ENCODE measurements at regions not wholly inside any gene's neighbourhood (a gene's known extent, or its start where the extent isn't known, plus 50 kb on each side); places are given as distances from the start of the nearest gene placed in this dataset.

DNA sequence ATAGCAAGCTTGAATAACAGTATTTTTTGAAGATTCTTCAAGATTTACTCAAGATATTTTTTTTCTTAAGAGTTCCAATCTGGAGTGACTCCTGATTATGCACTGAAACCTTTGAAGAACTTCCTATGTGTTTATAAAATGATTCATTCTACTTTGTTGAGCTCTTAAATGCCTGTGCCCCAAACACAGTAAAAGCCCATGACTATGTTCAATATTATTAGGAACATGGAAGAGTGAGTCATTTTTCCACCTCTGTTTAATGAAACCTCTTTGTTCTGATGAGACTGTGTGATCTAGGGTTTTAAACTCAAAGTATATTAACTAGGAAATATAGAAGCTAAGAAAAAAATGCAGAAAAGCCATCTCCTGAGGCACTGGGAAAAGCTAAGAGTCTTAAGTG is 415.0 kb upstream of the FBXO33 start:
- DNase-seq: no peak

DNA sequence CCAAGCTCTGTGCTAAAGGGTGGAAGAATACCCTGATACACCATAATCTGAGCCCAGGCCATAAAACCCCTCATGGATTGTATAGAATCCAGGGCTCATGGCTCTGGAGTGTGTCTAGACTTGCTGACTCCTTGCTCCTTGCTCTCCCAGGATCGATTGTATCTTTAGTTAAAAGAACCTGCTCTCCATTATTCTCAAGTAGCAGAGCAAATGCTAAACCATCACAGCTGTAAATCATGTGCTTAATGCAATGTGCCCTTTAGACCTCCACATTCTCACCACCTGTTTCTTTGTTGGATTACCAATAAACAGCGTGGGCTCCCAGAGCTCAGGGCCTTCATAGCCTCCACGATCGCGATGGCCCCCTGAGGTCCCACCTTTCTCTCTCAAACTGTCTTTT is 411.6 kb upstream of the FBXO33 start:
- DNase-seq: no peak

DNA sequence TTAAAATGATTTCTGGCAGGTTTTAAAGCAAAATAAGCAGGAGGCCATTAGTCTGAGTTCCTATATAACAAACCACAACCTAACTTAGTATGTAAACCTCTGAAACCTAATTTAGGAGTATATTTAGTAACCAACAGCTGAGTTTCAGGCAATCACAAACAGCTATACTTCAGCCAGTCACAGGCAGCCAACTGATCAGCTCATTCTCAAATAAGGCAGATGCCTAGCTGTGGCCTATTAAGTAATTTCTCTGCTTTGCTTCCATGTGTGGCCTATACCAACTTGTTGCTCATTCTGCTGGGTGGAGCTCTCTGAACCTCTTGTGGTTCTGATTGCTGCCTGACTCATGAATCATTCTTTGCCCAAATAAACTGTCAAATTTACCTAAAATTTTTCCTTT is 408.9 kb upstream of the FBXO33 start:
- DNase-seq: no peak

DNA sequence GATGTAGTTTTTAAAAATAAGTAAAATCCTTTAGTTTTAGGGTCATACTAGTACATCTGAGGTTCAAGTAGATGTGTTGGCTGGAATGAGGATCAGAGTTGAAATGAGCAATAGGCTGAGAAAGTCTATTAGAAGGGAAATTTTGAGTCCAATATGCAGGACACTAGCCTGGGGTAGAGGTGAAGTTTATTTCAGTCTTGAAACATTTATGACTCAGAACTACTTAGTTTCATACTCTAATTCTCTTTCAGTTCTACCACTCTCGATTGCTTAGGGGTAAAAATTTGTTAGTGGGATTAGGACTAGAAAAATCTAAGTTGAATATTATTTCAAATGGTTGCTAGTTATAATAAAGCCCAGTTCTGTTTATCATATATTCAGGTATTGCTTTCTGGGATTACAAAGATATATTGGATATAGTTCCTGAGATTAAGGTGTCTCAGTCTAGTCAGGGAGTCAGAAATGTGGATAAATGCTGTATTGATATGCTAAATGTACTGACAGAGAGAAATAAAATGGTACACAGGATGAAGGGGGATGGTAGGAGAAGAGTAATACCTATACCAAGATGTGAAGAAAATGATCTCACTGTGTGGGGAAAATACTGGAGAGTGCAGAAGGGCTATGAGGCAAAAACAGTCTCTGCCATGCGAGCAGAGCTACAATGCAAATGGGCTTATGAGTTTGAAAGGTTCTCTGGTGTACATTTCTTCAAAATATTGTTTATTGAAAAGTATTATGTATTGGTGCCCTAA is 395.8 kb upstream of the FBXO33 start:
- no peak for DNase-seq

DNA sequence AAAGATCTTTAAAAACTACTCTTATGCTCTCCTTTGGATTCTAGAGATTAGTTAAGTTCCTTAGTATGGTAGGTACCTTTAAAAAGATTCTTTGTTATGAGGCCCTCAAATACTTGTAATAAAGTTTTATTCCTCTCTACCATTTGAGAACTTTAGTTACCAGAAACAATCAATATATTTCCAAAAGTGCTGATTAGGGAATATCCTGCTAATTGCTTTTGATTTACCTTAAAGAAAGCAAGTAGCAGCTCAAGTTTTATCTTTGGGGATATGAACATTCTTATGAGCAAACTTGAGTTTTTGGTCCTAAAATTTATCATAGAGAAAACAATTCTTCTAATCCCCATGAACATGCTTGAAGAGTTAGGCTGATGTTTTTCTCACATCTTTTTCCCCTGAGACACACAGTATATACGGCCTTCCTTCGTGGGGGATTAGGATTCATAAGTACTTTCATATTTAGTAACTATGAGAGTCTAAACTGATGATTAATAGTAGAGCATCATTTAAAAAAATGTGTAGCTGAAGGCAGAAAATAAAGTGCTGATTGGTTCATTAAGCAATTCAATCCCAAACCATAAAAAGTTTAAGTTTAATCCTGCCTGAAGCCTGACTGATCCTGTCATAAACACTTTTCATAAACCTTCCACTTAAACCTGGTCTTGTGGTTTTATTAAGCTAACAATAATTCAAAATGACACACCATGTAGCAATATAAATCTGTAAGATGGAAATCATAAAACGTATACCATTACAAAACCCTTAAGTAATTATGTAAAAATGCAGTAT is 380.5 kb upstream of the FBXO33 start:
- no peak for DNase-seq

DNA sequence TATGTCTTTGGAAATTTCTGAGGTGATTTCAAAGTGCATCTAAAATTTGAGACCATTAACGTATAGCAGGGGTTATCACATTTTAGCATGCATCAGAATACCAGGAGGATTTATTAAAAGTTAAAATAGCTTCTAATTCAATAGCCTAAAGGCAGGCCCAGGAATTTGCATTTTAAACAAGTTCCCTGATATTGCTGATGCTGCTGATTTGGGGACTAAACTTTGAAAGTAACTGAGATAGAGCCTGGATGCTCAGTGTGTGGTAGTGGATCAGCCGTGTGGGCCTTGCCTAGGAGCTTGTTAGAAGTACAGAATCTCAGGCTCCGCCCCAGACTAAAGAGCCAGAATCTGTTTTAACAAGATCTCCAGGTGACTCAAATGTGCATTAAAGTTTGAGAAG is 375.0 kb upstream of the FBXO33 start:
- DNase-seq: no peak

DNA sequence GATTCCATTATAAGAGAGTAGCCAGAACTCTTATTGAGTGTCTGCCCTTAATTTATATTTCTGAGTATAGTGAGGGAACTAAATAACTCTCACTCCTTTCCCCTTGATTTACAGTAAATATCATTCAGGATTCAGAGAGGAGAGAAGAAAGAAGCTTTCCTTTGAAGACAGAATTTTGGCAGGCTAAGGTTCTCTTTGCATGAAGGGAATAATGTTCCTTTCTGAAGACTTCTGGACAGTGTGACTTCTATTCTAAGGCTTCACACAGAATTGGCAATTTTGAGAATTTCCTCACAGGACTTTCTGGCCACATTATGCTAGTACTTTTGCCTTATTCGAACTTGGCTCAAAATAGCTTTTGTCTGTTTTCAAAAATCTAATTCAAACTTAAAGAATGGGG is 352.2 kb upstream of the FBXO33 start:
- no peak for DNase-seq

DNA sequence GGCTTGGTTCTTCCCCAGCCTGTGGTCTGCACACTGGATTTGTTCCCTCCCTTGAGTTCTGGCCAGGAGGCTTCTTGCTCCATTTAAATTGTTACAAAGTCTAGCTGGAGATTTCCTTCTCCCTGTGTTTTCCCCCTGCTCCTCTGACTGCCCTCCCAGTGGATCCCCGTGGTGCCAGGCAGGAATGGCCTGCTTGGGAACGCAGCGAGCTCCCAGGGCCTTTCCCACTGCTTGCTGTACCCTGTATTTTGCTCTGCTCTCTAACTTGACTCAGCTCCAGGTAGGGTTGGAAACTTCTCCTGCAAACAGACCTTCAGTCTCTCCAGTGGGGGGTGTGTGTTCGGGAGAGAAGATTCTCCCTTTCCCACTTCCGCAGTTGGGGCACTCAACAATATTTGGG is 349.2 kb upstream of the FBXO33 start:
- no peak for DNase-seq

DNA sequence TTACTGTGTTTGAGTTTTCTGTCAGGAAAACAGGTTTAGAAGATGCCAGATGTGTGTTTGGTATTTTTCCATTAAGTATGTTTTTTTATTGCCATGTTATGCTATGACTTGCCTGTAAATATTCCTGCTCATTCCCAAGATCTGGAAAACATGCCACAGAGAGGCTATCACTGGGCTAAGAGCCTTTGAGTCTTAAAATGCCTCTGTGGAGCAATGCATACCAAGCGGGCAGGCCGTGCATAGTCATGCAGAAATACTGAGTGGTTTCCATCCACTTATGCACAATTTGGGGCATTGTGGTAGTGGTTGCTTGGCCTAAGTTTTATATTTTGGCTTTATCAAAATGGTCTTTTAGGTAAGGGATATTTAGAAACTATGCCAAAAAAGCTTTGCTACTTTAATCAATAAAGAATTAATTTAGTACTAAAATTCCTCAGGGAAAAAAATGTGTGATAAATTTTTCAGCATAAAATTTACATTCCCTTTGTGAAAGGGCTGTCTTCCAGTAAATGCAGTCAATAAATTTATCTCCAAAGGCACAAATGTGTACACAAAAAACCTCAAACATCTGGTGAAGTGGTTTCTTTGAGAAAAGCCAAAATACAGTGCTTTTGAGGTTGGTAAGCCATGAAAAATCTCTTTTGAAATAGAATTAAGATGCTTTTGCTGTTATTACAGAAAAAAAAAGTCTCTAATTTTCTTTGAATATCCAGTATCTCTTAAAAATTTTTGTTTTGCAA is 341.3 kb upstream of the FBXO33 start:
- no peak for DNase-seq

DNA sequence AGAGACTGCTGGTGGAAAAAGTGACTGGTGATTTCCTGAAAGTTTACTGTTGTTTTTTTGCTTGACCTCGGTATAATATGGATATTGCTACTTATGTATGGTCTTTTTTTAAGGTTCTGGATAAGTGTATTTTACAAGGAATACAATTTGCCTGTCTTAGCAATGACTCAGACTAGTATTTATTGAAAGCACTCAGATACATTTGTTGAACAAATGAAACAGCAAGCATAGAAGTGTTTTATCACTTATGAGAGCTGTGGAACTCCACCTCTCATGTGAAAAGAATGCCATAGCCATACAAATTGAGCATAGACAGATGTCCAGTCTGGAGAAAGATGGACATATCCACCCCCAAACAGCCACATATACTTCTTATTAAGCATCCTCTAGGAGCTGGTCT is 340.4 kb upstream of the FBXO33 start:
- no peak for DNase-seq

DNA sequence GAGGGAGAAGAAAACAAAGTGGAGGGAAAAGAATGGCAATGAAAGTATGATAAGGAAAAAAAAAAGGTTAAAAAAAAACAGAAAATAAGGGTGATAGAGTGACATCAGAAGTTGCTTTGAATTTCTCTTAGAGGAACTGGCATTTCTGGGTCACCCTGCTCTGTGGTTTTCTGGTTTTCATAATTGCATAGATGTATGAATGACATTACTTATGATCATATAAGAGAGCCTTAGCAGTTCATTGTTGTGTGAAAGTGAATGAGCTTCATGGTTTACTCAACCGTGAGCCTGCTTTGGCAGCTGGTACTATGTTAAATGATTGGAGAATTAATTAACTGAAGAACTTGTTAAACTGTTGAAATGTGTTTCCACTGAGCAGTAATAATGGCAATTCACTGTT is 336.4 kb upstream of the FBXO33 start:
- no peak for DNase-seq

DNA sequence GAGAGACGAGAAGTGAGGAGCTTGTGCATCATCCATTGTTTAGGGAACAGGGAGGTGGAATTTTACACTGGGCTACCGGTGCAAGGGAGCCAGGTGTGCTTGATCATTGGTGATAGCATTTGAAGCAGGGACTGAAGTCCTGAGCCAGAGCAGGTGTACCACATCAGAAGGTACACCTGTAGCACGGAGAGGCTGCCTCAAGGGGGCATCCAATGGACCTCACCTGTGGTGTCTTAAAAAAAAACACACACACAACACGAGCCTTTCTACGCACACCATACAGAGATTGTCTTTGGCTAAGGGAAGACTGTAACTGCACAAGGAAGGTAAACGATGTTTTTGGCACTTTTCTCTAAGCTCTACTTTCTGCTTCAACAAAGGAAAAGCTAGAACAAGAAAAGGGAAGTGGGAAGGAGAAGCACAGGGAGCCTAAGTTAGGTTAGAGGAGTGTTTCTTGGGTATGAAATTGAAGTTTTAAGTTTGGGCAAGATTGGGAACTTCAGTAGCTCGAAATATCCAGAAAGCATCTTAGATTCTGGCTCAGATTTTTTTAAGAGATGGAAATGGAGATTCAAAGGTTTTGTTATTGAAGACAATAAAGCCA is 334.3 kb upstream of the FBXO33 start:
- no peak for DNase-seq

DNA sequence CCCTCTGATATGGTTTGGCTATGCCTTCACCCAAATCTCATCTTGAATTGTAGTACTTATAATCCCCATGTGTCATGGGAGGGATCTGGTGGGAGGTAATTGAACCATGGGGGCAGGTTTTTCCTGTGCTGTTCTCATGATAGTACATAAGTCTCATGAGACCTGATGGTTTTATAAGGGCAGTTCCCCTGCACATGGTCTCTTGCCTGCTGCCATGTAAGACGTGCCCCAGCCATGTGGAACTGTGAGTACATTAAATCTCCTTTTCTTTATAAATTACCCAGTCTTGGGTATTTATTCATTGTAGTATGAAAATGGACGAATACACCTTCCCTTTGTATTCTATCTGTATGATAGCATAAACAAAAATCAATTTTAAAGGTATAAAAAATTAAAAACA is 333.4 kb upstream of the FBXO33 start:
- no peak for DNase-seq

DNA sequence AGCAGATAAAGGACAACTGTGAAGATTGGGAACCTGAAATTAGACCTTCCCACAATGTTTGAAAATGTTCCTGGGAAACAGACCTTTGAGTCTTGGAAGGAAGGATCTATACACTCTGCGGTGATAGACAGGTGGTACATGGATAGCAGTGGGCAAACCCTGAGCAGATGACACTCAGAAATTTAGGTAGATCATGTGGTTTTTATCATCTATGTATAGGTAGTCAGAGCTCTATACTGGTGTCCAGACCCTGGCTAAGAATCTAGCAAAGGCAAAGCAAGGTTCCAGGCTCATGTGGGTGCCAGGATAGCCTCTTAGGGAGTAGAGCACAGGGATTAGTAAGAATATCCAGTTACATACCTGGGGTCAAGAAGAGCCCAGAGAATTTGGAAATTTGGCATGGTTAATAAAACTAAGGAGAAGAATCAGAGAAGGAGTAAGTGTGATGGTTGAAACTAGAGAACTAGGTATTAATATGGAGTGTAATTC is 331.2 kb upstream of the FBXO33 start:
- DNase-seq: no peak

DNA sequence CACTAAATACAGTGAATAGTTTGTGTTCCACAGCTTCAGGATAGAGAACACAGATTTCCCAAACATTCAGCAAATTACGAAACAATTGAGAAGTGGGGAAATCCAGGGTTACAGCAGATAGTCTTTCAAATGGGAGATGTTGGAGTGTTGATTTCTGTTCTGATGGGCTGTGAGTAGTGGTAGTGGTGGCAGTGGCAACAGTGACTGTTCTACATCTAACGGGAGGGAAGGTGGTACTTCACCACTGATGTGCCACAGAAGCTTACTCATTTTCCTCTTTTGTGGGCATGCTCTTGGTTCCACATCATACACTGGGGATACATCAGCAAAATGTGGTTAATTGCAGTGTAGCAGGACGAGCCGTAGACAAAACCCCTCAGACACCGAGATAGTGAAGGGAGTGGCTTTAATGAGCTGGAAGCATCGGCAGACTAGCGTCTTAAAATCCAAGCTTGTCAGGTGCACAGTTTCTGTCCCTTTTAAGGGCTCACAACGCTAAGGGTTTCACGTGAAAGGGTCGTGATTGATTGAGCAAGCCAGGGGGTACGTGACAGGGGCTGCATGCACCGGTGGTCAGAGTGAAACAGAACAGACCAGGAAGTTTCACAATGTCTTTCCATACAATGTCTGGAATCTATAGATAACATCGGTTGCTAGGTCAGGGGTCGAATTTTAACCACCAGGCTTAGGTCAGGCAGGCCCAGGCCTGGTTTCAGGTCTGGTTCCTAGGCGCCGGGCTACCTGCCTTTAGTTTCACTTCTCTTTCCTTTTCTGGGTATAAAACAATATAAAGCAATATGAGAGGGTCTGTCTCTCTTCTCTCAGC is 330.6 kb upstream of the FBXO33 start:
- DNase-seq: peak; percentile 24

DNA sequence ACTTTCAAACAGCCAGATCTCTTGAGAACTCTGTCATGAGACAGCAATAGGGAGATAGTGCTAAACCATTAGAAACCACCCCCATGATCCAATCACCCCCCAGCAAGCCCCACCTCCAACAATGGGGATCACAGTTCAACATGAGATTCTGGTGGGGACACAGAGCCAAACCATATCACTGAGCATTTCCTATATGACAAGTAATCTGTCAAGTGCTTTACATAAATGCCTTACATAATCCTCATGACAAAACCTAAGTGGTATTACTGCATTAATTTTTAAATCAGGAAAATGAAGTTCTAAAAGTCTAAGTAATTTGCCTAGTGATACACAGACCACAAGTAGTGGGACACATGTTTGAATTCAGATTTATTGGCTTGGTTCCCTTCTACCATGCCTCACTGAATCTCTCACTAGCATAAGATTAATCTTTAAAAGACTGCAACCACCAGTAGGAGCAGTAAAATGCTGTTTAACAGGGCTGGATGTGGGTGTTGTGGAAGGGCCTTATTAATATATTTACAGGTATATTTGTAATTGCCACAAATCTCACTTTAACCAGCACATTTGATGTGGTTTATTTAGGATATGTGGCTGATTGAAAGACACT is 323.1 kb upstream of the FBXO33 start:
- DNase-seq: no peak

DNA sequence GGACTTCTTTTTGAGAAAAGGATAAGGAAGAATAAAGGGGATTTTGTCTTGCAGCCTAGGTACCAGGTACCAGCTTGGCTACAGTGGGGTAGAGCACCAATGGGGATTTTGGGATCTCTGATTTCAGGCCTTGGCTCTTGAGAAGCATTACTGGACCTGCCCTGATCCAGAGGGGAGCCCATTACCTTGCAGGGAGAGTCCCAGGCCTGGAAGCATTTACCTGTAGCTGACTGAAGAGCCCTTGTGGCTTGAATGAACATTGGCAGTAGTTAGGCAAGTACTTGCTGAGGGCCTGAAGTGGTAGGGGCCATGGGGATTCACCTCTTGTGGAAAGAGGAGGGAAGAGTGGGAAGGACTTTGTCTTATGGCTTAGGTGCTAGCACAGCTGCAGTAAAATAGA is 308.2 kb upstream of the FBXO33 start:
- no peak for DNase-seq

DNA sequence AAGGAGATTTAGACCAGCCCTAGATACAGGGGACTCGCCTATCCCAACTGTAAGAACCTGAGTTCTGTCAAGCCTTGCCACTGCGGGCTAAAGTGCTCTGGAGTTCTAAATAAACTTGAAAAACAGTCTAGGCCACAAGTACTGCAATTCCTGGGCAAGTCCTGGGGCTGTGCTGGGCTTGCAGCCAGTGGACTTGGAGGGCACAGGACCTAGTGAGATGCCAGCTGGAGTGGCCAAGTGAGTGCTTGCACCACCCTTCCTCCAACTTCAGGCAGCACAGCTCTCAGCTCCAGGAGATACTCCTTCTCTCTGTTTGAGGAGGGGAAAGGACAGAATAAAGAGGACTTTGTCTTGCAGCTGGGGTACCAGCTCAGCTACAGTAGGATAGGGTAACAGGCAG is 307.6 kb upstream of the FBXO33 start:
- no peak for DNase-seq

DNA sequence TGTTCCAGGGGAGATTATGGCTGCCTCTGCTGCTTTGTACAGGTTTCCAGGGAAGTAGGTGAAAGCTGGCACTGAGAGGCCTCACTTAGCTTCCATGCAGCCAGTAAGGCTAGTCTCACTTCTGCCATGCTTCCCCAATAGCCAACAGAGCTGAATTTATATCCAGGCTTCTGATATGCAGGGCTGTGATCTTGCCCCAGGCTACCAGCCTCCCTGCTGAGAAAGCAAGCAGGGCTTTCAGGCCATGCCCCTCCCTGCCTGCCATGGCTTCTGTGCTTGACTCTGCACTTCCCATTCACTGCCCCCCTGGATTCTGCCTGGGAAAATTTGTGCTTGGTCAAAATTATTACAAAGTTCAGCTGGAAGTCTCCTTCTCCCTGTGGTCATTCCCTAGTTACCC is 302.1 kb upstream of the FBXO33 start:
- no peak for DNase-seq

DNA sequence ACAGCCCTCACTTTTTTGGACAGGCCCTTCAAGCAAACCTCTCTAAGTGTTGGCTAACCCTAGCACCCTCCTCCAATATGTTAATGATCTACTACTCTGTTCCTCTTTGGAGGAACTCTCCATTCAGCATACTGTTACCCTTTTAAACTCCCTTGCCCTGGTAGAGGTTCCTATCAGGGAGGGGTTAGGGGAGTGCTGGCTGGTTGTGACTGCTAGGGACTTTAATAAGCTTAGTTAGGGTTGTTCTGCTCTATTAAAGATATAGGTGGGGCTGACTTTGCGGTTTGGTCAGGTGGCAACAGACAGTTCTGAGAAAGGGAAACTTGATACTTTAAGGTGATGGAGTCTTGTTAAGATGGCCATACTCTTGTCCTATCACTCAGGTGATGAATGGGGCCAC is 301.5 kb upstream of the FBXO33 start:
- no peak for DNase-seq

DNA sequence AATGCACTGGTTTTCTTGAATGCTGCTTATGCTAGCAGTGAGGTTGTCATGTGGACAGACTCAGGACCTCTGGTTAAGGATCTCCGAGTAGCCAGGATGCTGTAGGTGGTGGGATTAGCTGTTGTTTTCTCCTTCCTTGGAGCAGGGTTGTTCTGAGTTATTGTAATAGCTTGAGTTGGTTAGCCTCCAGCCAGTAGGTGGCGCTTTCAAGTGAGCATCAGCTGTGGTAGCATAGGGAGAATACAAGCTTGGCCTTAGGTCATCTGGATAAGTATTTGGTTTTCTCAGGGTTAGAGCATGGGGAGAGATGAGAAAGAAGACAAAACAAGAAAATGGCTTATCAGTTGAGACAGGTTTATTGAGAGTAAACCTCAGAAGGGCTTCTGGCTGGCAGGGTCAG is 299.7 kb upstream of the FBXO33 start:
- DNase-seq: peak; percentile 5

DNA sequence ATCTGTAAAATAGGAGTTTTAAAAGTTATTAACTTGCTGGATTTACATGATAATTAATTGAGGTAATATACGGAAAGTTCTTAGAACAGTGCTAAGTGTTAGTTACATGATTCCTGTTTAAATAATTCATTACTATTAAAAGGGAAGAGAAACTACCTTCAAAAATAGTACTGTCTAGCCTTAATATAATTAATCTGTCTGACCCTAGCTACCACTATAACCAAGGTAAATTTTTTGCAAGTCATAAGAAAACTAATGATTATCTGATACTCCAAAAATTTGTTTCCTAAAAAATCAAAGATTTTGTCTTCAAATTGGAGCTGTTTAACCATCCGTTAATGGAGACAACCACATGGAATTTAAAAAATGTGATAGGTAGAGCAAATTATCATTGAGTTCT is 294.3 kb upstream of the FBXO33 start:
- DNase-seq: no peak
